ENCODE measurements at regions not wholly inside any gene's neighbourhood (a gene's known extent, or its start where the extent isn't known, plus 50 kb on each side); places are given as distances from the start of the nearest gene placed in this dataset.

- in situ Hi-C loops (cut with MboI) = no loop called here
- TF ChIP-seq EZH2phosphoT487 (IDR thresholded peaks at IDR 0.05; ENCODE audit: insufficient read depth, low read depth) = no peak
- no peak for TF ChIP-seq EZH2 (IDR thresholded peaks at IDR 0.05; ENCODE audit: insufficient read depth, poor library complexity, severe bottlenecking)
- H3K4me2 ChIP-seq (ENCODE audit: unreplicated experiment) = no peak overlapping the region
- no peaks in the 10 kb centered on the region for H3K27me3 ChIP-seq (replicated peaks; ENCODE audit: insufficient read depth)
- H3K27ac ChIP-seq = no peak overlapping the region
- WGBS, 2 experiments (ENCODE audit: low coverage in 1 of 2, low lambda C conversion rate in 2 of 2, missing lambda C conversion rate in 2 of 2) = 58% methylated on average over 8 of the region's 8 CpGs
- H3F3A ChIP-seq (ENCODE audit: insufficient read depth) = no peaks in the 10 kb centered on the region
- no peaks in the 10 kb centered on the region for H3K9me2 ChIP-seq (ENCODE audit: insufficient read depth)
- H3K4me1 ChIP-seq (ENCODE audit: insufficient read depth) = no peaks in the 10 kb centered on the region
- peaks cover 2% of the 10 kb centered on the region for H3K9me3 ChIP-seq (ENCODE audit: low read depth)
- no peak overlapping the region for H3K9ac ChIP-seq
- H2AFZ ChIP-seq = no peak overlapping the region
- DNase-seq = no peak
- H3K4me3 ChIP-seq = no peak overlapping the region
- H3K79me2 ChIP-seq (ENCODE audit: insufficient read depth) = no peaks in the 10 kb centered on the region
- no peaks in the 10 kb centered on the region for H3K36me3 ChIP-seq (ENCODE audit: low read depth)
- H4K20me1 ChIP-seq (ENCODE audit: insufficient read depth) = no peaks in the 10 kb centered on the region
These were observed 342.5 kb upstream of the JARID2 start for GRCh38 chr6:14903176-14904038.

- no peaks in the 10 kb centered on the region for H3K9me3 ChIP-seq (ENCODE audit: low read depth)
- no peaks in the 10 kb centered on the region for H3K79me2 ChIP-seq (ENCODE audit: insufficient read depth)
- H3K4me3 ChIP-seq = no peak overlapping the region
- no peak overlapping the region for H3K9ac ChIP-seq
- WGBS, 2 experiments (ENCODE audit: low coverage in 1 of 2, low lambda C conversion rate in 2 of 2, missing lambda C conversion rate in 2 of 2) = 54 to 57% methylated on average over 3 of the region's 3 CpGs
- H3K4me2 ChIP-seq (ENCODE audit: unreplicated experiment) = no peak overlapping the region
- no peaks in the 10 kb centered on the region for H3K36me3 ChIP-seq (ENCODE audit: low read depth)
- no peak overlapping the region for H3K27ac ChIP-seq
- no peaks in the 10 kb centered on the region for H3F3A ChIP-seq (ENCODE audit: insufficient read depth)
- TF ChIP-seq EZH2phosphoT487 (IDR thresholded peaks at IDR 0.05; ENCODE audit: insufficient read depth, low read depth) = no peak
- TF ChIP-seq EZH2 (IDR thresholded peaks at IDR 0.05; ENCODE audit: insufficient read depth, poor library complexity, severe bottlenecking) = no peak
- H3K27me3 ChIP-seq (replicated peaks; ENCODE audit: insufficient read depth) = no peaks in the 10 kb centered on the region
- no peaks in the 10 kb centered on the region for H3K9me2 ChIP-seq (ENCODE audit: insufficient read depth)
- in situ Hi-C loops (cut with MboI) = no loop called here
- H2AFZ ChIP-seq = no peak overlapping the region
- DNase-seq = no peak
- H4K20me1 ChIP-seq (ENCODE audit: insufficient read depth) = no peaks in the 10 kb centered on the region
- H3K4me1 ChIP-seq (ENCODE audit: insufficient read depth) = no peaks in the 10 kb centered on the region
These were observed 340.7 kb upstream of the JARID2 start for GRCh38 chr6:14905201-14905600.

- Histone ChIP-seq H2AFZ (no peak overlapping the region), H3K4me3 (no peak overlapping the region), H3K36me3 (ENCODE audit: low read depth) (no peaks in the 10 kb centered on the region), H3K9me2 (ENCODE audit: insufficient read depth) (no peaks in the 10 kb centered on the region), H3K4me1 (ENCODE audit: insufficient read depth) (no peaks in the 10 kb centered on the region), H3F3A (ENCODE audit: insufficient read depth) (no peaks in the 10 kb centered on the region), H3K27ac (no peak overlapping the region), H3K79me2 (ENCODE audit: insufficient read depth) (no peaks in the 10 kb centered on the region), H3K4me2 (ENCODE audit: unreplicated experiment) (no peak overlapping the region), H3K27me3 (replicated peaks; ENCODE audit: insufficient read depth) (no peaks in the 10 kb centered on the region), H4K20me1 (ENCODE audit: insufficient read depth) (no peaks in the 10 kb centered on the region), H3K9me3 (ENCODE audit: low read depth) (no peaks in the 10 kb centered on the region), H3K9ac (no peak overlapping the region)
- no peak for DNase-seq
- in situ Hi-C loops (cut with MboI) = no loop called here
- WGBS, 2 experiments (ENCODE audit: low coverage in 1 of 2, low lambda C conversion rate in 2 of 2, missing lambda C conversion rate in 2 of 2) = 66 to 81% methylated on average over 2 of the region's 2 CpGs
- TF ChIP-seq EZH2 (IDR thresholded peaks at IDR 0.05; ENCODE audit: insufficient read depth, poor library complexity, severe bottlenecking) (no peak), EZH2phosphoT487 (IDR thresholded peaks at IDR 0.05; ENCODE audit: insufficient read depth, low read depth) (no peak)
These were observed 339.2 kb upstream of the JARID2 start for GRCh38 chr6:14906621-14907020.

- H3F3A ChIP-seq (ENCODE audit: insufficient read depth) = no peaks in the 10 kb centered on the region
- H3K4me2 ChIP-seq (ENCODE audit: unreplicated experiment) = no peak overlapping the region
- in situ Hi-C loops (cut with MboI) = no loop called here
- H3K27me3 ChIP-seq (replicated peaks; ENCODE audit: insufficient read depth) = no peaks in the 10 kb centered on the region
- no peaks in the 10 kb centered on the region for H3K9me3 ChIP-seq (ENCODE audit: low read depth)
- no peak for DNase-seq
- no peaks in the 10 kb centered on the region for H3K9me2 ChIP-seq (ENCODE audit: insufficient read depth)
- 90 to 92% methylated on average over 13 of the region's 13 CpGs for WGBS, 2 experiments (ENCODE audit: low coverage in 1 of 2, low lambda C conversion rate in 2 of 2, missing lambda C conversion rate in 2 of 2)
- H4K20me1 ChIP-seq (ENCODE audit: insufficient read depth) = no peaks in the 10 kb centered on the region
- H3K79me2 ChIP-seq (ENCODE audit: insufficient read depth) = no peaks in the 10 kb centered on the region
- H3K4me1 ChIP-seq (ENCODE audit: insufficient read depth) = no peaks in the 10 kb centered on the region
- H3K27ac ChIP-seq = no peak overlapping the region
- TF ChIP-seq EZH2phosphoT487 (IDR thresholded peaks at IDR 0.05; ENCODE audit: insufficient read depth, low read depth) = no peak
- TF ChIP-seq EZH2 (IDR thresholded peaks at IDR 0.05; ENCODE audit: insufficient read depth, poor library complexity, severe bottlenecking) = no peak
- H3K9ac ChIP-seq = no peak overlapping the region
- no peaks in the 10 kb centered on the region for H3K36me3 ChIP-seq (ENCODE audit: low read depth)
- H3K4me3 ChIP-seq = no peak overlapping the region
- H2AFZ ChIP-seq = no peak overlapping the region
These were observed 334.9 kb upstream of the JARID2 start for GRCh38 chr6:14910692-14911547.

Measured in GM23248 (cell line).